Testis (tissue), 2 donors: ENCODE measurements at regions not wholly inside any gene's neighbourhood (a gene's known extent, or its start where the extent isn't known, plus 50 kb on each side); places are given as distances from the start of the nearest gene placed in this dataset.

ENCODE experiments used
- DNase-seq: peaks from one replicate; pipeline ENCODE4 v3.0.0-alpha.2; 2019
- H3K27ac ChIP-seq, 2 donors: fragments of 200-600 bp; sonication (generic); one replicate each; pipeline ENCODE4 v1.5.1; 2019
- H3K27me3 ChIP-seq: fragments of 200-600 bp; sonication (generic); one replicate; pipeline ENCODE4 v1.5.1; 2019
- H3K36me3 ChIP-seq: fragments of 200-600 bp; sonication (generic); one replicate; pipeline ENCODE4 v1.5.1; 2017; ENCODE audit warnings: low read depth; ENCODE audit errors: missing control alignments
- H3K4me1 ChIP-seq: fragments of 200-600 bp; sonication (generic); one replicate; pipeline ENCODE4 v1.5.1; 2019
- H3K4me3 ChIP-seq, 2 donors: fragments of 200-600 bp; sonication (generic); one replicate each; pipeline ENCODE4 v1.5.1; 2017 to 2019
- H3K9me3 ChIP-seq: fragments of 200-600 bp; sonication (generic); one replicate; pipeline ENCODE4 v1.5.1; 2017
- POLR2A ChIP-seq: fragments of 450-650 bp; IDR thresholded peaks from one replicate; pipeline ENCODE4 v1.6.1; 2017; ENCODE audit warnings: antibody characterized with exemption, mild to moderate bottlenecking, moderate library complexity
- WGBS, 2 donors: methylation state at CpG; one replicate each; pipeline ENCODE4 v1.1.5; 2018; 5-methylcytosine and 5-hydroxymethylcytosine counted together
- intact Hi-C: fragments of 100-400 bp; cut with DNase I; formaldehyde crosslinking; loops from one replicate; pipeline ENCODE4 v1.15.1; 2023; ENCODE audit warnings: low total_unique reads
- TF ChIP-seq, protein P1 (sequence below), 3 experiments: fragments of 450-650 bp in 2 of 3; fragments of 200-600 bp in 1 of 3; sonication (generic) in 1 of 3; IDR thresholded peaks; one replicate each; pipeline ENCODE4 v1.5.1; 2016 to 2019; ENCODE audit warnings: antibody characterized with exemption in 3 of 3, mild to moderate bottlenecking in 2 of 3, moderate library complexity in 1 of 3

DNA sequence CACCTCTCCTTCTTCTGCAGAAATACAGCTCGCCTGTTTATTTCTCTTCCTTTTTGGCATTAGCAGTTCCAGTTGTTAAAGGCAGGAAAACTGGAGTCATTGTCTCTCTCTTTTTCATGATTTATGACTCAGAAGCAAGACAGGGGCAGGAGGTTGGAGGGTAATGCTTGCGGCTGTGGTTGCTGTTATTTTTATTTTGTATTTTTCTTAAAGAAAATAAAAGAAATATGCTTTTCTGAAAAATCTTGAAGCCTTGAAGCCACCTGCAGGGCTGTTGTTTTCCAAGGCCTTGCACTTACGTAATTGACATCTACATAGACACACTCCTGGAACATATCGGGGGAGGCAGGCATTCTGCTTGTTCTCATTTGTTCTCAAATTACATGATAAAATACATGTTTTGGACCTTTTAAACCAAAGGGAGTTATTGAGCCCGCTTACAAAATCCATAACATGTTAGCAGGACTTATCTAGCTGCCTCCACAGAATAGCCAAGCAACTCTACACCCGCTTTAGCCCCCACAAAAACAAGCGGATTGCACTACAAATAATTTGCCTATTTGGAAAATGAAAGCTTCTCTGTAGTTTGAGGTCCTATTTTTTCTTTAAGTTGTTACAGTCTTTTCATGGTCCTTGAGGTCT, 1004.6 kb upstream of the NR2F2 start:
- Histone ChIP-seq H3K4me3 (peak overlapping the region; percentile 65 to 67), H3K9me3 (no peaks in the 10 kb centered on the region), H3K27me3 (no peaks in the 10 kb centered on the region), H3K27ac (peak overlapping the region; percentile 93 to 96), H3K4me1 (peaks cover 3% of the 10 kb centered on the region), H3K36me3 (no peaks in the 10 kb centered on the region)
- intact Hi-C loops = loop anchor here (5.0 to 10.0 kb wide), 2 partner anchors 51 to 1006 kb away; partner anchors contain the start of gene NR2F2
- 19 to 22% methylated on average over 7 of the region's 7 CpGs for WGBS, 2 donors
- TF ChIP-seq, protein P1, sequence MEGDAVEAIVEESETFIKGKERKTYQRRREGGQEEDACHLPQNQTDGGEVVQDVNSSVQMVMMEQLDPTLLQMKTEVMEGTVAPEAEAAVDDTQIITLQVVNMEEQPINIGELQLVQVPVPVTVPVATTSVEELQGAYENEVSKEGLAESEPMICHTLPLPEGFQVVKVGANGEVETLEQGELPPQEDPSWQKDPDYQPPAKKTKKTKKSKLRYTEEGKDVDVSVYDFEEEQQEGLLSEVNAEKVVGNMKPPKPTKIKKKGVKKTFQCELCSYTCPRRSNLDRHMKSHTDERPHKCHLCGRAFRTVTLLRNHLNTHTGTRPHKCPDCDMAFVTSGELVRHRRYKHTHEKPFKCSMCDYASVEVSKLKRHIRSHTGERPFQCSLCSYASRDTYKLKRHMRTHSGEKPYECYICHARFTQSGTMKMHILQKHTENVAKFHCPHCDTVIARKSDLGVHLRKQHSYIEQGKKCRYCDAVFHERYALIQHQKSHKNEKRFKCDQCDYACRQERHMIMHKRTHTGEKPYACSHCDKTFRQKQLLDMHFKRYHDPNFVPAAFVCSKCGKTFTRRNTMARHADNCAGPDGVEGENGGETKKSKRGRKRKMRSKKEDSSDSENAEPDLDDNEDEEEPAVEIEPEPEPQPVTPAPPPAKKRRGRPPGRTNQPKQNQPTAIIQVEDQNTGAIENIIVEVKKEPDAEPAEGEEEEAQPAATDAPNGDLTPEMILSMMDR (IDR thresholded peaks at IDR 0.05) = peak in 1 of 3 experiments; percentile 9
- peak; percentile 21 for TF ChIP-seq POLR2A
- DNase-seq = peak; percentile 68

DNA sequence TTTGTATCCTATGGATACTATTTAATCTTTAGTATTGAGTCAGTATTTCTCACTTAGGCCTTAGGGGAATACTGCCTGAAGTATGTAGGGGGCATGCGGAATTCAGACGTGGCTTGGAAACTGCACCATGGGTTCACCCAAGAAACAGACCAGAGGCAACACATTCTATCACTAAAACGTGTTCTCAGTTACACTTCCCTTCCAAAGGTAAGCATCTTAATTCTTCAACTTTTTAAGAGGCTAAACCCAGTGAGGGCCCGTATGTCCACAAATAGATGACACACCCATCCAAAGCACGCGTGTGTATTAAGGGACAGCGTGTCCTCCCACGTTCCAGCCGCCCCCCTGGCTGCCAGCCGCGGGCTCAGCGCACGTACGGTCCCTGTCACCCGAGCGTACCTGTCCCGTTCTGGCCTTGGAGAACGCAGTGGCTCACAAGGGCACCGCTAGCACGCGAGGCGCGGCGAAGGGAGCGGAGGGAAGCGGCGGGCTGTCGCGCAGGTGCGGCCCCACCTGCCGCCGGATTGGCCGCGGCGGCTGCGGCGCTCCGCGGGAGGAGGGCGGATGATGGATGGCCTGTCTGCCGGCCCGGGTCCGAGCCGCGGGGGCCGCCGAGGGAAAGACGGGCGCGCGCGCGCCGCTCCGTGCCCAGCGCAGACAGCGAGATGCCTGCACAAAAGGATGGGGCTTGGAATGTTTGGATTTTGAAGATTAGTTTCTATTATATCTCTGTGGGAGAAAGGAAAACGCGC, 1003.9 kb upstream of the NR2F2 start:
- peak; percentile 42 for DNase-seq
- Histone ChIP-seq H3K9me3 (no peaks in the 10 kb centered on the region), H3K27me3 (no peaks in the 10 kb centered on the region), H3K27ac (peak overlapping the region; percentile 93 to 96), H3K4me1 (peaks cover 3% of the 10 kb centered on the region), H3K4me3 (peak overlapping the region; percentile 65 to 67), H3K36me3 (no peaks in the 10 kb centered on the region)
- intact Hi-C loops = loop anchor here (5.0 to 10.0 kb wide), 2 partner anchors 52 to 1006 kb away; partner anchors contain the start of gene NR2F2
- WGBS, 2 donors = 0 to 1% methylated on average over 16 to 34 of the region's 59 CpGs
- TF ChIP-seq, protein P1 (IDR thresholded peaks at IDR 0.05) = no peak
- TF ChIP-seq POLR2A = no peak

DNA sequence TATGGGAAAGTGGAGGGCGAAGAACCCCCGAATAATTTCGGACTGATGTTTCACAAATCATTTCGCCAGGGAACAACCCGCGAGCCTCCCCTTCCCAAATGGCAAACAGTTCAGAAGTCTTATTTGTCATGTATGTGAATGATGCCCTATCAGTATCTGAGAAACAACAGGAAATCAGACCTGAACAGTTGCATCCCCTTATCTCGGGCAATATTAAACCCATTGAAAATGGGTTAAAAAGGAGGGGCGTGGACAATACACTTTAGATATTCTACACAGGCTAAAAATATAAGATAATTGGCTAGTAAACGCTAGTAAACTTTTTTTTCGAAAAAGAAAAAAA, 1003.3 kb upstream of the NR2F2 start:
- DNase-seq = no peak
- H3K4me1 ChIP-seq = peaks cover 3% of the 10 kb centered on the region
- no peaks in the 10 kb centered on the region for H3K36me3 ChIP-seq
- TF ChIP-seq, protein P1 (IDR thresholded peaks at IDR 0.05) = no peak
- no peak for TF ChIP-seq POLR2A
- H3K4me3 ChIP-seq = peak overlapping the region; percentile 65 to 67
- peak overlapping the region; percentile 93 to 96 for H3K27ac ChIP-seq
- H3K9me3 ChIP-seq = no peaks in the 10 kb centered on the region
- 6% methylated on average over 10 of the region's 10 CpGs for WGBS, 2 donors
- intact Hi-C loops = loop anchor here (5.0 to 10.0 kb wide), 2 partner anchors 52 to 1005 kb away; partner anchors contain the start of gene NR2F2
- no peaks in the 10 kb centered on the region for H3K27me3 ChIP-seq

DNA sequence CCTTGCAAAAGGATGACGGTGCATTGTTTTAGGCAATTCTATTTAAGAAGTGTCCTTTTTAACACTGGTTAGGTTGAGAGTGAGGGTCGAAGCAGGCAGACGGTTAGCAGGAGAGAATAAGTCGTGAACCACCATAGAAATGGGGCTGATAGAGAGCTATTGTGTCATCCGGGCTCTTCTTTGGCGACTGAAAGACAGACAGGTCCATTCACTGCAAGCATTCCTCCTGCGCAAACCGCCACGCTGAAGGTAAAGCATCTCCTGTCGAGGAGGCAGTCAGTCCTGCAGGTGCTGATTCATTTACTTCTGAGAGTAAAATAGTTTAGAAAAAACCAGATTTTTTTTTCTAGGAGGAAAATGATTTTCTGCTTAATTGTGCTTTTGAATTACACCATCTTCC, 1002.8 kb upstream of the NR2F2 start:
- Histone ChIP-seq H3K27me3 (no peaks in the 10 kb centered on the region), H3K36me3 (no peaks in the 10 kb centered on the region), H3K4me3 (peak overlapping the region; percentile 65 to 67), H3K9me3 (no peaks in the 10 kb centered on the region), H3K27ac (peak overlapping the region; percentile 93 to 96), H3K4me1 (peaks cover 3% of the 10 kb centered on the region)
- no peak for TF ChIP-seq POLR2A
- TF ChIP-seq, protein P1 (IDR thresholded peaks at IDR 0.05) = no peak
- 8 to 13% methylated on average over 10 of the region's 10 CpGs for WGBS, 2 donors
- DNase-seq = peak; percentile 52
- intact Hi-C loops = loop anchor here (5.0 to 10.0 kb wide), 2 partner anchors 53 to 1005 kb away; partner anchors contain the start of gene NR2F2
